ENCODE measurements at regions not wholly inside any gene's neighbourhood (a gene's known extent, or its start where the extent isn't known, plus 50 kb on each side); places are given as distances from the start of the nearest gene placed in this dataset.

DNA sequence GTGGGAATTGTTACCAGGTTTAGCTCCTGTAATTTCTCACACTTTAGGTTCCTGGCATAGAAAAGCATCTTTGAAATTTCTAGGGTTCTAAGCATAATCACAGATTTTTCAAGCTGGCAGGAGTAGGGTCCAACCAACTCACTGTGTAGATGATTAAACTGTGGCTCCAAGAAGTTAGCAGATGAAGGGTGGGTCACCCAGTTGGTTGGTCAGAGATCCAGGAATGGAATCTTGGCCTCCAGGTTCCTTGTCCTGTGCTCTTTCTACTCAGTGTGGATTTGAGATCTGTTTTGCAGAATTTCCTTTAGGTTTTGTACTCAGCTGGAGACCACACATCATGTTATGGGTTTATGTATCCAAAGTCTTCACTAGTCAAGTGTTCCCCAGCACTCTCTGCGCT lies 90.3 kb upstream of the MAML3 start:
- 99 to 100% methylated on average over 1 of the region's 1 CpG for WGBS, 2 donors
- Histone ChIP-seq H3K9ac (ENCODE audit: insufficient read depth in 1 of 2, low read length in 2 of 2) (no peak overlapping the region), H3K4me1 (ENCODE audit: control insufficient read depth in 5 of 5, insufficient read depth in 5 of 5, low read length in 5 of 5) (peaks cover 4 to 20% (median 10%) of the 10 kb centered on the region in 5 donors), H3K4me3 (no peak overlapping the region), H3K27ac (ENCODE audit: low read depth in 1 of 2, low read length in 1 of 2) (no peak overlapping the region), H3K27me3 (ENCODE audit: control insufficient read depth in 3 of 3, insufficient read depth in 3 of 3, low read length in 2 of 3) (no peaks in the 10 kb centered on the region), H3K9me3 (ENCODE audit: control insufficient read depth in 4 of 4, insufficient read depth in 3 of 4, low read length in 3 of 4) (no peaks in the 10 kb centered on the region), H3K36me3 (ENCODE audit: control insufficient read depth in 4 of 4, insufficient read depth in 4 of 4, low read length in 4 of 4) (no peaks in the 10 kb centered on the region)
- no peak for DNase-seq
- ATAC-seq (ENCODE audit: insufficient read depth, low FRiP score), result no peak
- TF ChIP-seq, protein P1, sequence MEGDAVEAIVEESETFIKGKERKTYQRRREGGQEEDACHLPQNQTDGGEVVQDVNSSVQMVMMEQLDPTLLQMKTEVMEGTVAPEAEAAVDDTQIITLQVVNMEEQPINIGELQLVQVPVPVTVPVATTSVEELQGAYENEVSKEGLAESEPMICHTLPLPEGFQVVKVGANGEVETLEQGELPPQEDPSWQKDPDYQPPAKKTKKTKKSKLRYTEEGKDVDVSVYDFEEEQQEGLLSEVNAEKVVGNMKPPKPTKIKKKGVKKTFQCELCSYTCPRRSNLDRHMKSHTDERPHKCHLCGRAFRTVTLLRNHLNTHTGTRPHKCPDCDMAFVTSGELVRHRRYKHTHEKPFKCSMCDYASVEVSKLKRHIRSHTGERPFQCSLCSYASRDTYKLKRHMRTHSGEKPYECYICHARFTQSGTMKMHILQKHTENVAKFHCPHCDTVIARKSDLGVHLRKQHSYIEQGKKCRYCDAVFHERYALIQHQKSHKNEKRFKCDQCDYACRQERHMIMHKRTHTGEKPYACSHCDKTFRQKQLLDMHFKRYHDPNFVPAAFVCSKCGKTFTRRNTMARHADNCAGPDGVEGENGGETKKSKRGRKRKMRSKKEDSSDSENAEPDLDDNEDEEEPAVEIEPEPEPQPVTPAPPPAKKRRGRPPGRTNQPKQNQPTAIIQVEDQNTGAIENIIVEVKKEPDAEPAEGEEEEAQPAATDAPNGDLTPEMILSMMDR (IDR thresholded peaks at IDR 0.05; ENCODE audit: control extremely low read depth, extremely low read depth), result no peak

DNA sequence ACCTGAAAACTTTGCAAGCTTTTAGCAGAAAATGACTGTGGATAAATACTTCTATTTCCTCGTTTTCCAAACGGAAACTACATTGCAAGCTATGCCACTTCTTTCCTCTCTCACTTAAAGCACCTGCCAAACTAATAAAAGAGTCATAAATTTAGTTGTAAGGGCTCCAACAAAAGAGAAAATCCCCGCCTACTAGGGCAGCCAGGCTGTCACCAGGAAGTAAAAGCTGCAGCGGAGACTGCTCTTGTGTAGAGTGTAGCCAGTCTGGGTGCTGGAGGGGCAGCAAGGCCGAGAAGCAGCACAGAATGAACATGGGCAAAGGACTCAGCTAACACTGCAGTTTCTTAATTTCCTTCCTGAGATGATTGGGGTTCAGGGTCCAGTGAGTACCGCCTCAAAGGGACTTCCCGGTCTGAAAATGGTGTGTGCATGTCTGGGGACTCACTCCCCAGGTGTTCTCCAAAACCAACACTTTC lies 89.3 kb upstream of the MAML3 start:
- peak overlapping the region in 1 of 2 donors; percentile 44 for H3K27ac ChIP-seq (ENCODE audit: low read depth in 1 of 2, low read length in 1 of 2)
- no peaks in the 10 kb centered on the region for H3K9me3 ChIP-seq (ENCODE audit: control insufficient read depth in 4 of 4, insufficient read depth in 3 of 4, low read length in 3 of 4)
- TF ChIP-seq, protein P1 (IDR thresholded peaks at IDR 0.05; ENCODE audit: control extremely low read depth, extremely low read depth), result no peak
- H3K9ac ChIP-seq (ENCODE audit: insufficient read depth in 1 of 2, low read length in 2 of 2), result peak overlapping the region in 1 of 2 donors; percentile 29
- ATAC-seq (ENCODE audit: insufficient read depth, low FRiP score) (peak; percentile 37), DNase-seq (peak; percentile 23 to 58 (median 49))
- 12 to 19% methylated on average over 7 of the region's 7 CpGs for WGBS, 2 donors
- H3K27me3 ChIP-seq (ENCODE audit: control insufficient read depth in 3 of 3, insufficient read depth in 3 of 3, low read length in 2 of 3), result no peaks in the 10 kb centered on the region
- peaks cover 0 to 25% (median 11%) of the 10 kb centered on the region in 5 donors for H3K4me1 ChIP-seq (ENCODE audit: control insufficient read depth in 5 of 5, insufficient read depth in 5 of 5, low read length in 5 of 5)
- no peaks in the 10 kb centered on the region for H3K36me3 ChIP-seq (ENCODE audit: control insufficient read depth in 4 of 4, insufficient read depth in 4 of 4, low read length in 4 of 4)
- H3K4me3 ChIP-seq, result no peak overlapping the region

DNA sequence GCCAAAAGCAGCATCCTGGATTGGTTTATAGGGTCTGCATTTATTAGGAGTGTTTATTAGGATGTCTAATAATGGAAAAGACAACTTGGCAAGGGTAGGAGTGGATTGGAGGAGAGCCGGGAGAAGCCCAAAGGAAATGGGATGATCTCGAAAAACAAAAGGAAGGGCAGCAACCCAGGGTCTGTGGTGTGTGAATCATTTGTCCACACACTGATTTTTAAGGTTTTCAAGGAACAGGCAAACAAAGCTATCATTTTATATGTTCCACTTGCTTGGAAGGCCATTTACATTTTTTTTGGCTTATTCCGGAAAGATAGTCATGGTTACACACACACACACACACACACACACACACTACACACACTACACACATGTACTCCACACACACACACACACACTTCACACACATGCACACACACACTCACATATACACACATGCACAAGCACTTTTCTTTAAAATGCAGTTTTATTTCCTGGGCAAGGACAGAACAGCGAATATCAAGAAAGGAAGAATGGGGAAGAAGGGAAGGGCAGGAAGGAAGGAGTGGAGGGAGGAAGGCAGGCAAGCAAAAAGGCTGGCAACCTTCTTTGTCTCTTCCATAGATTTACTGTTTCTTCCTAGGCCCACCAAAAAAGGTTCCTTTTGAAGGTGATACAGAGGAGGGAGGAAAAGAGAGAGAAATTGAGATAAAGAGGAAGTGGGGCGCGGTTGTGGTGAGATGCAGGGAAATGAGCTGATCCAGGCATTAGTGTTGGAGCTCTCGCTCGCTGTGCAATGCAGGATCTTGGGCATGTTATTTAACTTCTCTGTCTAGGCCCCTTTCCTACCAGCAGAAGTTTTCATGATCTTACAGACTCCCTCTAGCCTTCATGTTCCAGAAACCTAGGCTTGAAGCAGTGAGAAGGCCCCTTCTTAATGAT lies 88.6 kb upstream of the MAML3 start:
- TF ChIP-seq, protein P1 (IDR thresholded peaks at IDR 0.05; ENCODE audit: control extremely low read depth, extremely low read depth), result no peak
- Histone ChIP-seq H3K9ac (ENCODE audit: insufficient read depth in 1 of 2, low read length in 2 of 2) (peak overlapping the region in 1 of 2 donors; percentile 29), H3K4me3 (no peak overlapping the region), H3K9me3 (ENCODE audit: control insufficient read depth in 4 of 4, insufficient read depth in 3 of 4, low read length in 3 of 4) (no peaks in the 10 kb centered on the region), H3K27ac (ENCODE audit: low read depth in 1 of 2, low read length in 1 of 2) (peak overlapping the region in 1 of 2 donors; percentile 65), H3K27me3 (ENCODE audit: control insufficient read depth in 3 of 3, insufficient read depth in 3 of 3, low read length in 2 of 3) (no peaks in the 10 kb centered on the region), H3K36me3 (ENCODE audit: control insufficient read depth in 4 of 4, insufficient read depth in 4 of 4, low read length in 4 of 4) (no peaks in the 10 kb centered on the region), H3K4me1 (ENCODE audit: control insufficient read depth in 5 of 5, insufficient read depth in 5 of 5, low read length in 5 of 5) (peaks cover under 1 to 31% (median 17%) of the 10 kb centered on the region in 5 donors)
- ATAC-seq (ENCODE audit: insufficient read depth, low FRiP score) (no peak), DNase-seq (no peak)
- 35 to 57% methylated on average over 8 of the region's 8 CpGs for WGBS, 2 donors

Measured in lung (tissue), 11 donors.